SK-N-SH (cell line): ENCODE measurements at regions not wholly inside any gene's neighbourhood (a gene's known extent, or its start where the extent isn't known, plus 50 kb on each side); places are given as distances from the start of the nearest gene placed in this dataset.

ENCODE experiments used
- CTCF ChIA-PET: fragments of 300-600, 350-600 bp; formaldehyde crosslinking; extraction: SDS; loops from one replicate; lab custom pipeline; 2021; lab: Yijun Ruan, JAX
- POLR2A ChIA-PET: fragments of 350-600 bp; sonication (Branson Sonifier 250); formaldehyde crosslinking; extraction: SDS; loops from one replicate; lab custom pipeline; 2020; ENCODE audit warnings: antibody characterized with exemption, inconsistent platforms; lab: Yijun Ruan, JAX
- DNase-seq: peaks from one replicate; pipeline ENCODE4 v3.0.0; 2012
- H2AFZ ChIP-seq: fragments of 200-600 bp; sonication (generic); 2 replicates; pipeline ENCODE4 v1.8.1; 2016; ENCODE audit warnings: antibody characterized with exemption, mild to moderate bottlenecking, low read depth
- H3F3A ChIP-seq: fragments of 200-600 bp; sonication (generic); replicated peaks from 2 replicates; pipeline ENCODE3; 2016; ENCODE audit warnings: antibody characterized with exemption, mild to moderate bottlenecking; ENCODE audit not compliant: insufficient read depth
- H3K27ac ChIP-seq, 2 experiments: fragments of 200-500 bp in 1 of 2; fragments of 200-600 bp in 1 of 2; sonication (Bioruptor generic) in 1 of 2; sonication (generic), shearing (Covaris generic) in 1 of 2; 2 replicates each; pipeline versions ENCODE4 v1.5.1 to v1.6.1; 2014 to 2016; ENCODE audit warnings: low read depth in 2 of 2, inconsistent platforms in 1 of 2, low read length in 1 of 2, mild to moderate bottlenecking in 1 of 2, mixed read lengths in 1 of 2
- H3K27me3 ChIP-seq: fragments of 200-600 bp; sonication (generic), shearing (Covaris generic); 2 replicates; pipeline ENCODE4 v1.6.1; 2016; ENCODE audit warnings: mixed run types; ENCODE audit not compliant: insufficient read depth
- H3K36me3 ChIP-seq, 2 experiments: fragments of 200-500 bp in 1 of 2; fragments of 200-600 bp in 1 of 2; sonication (Bioruptor generic) in 1 of 2; sonication (generic) in 1 of 2; replicated peaks in 1 of 2; 2 replicates each; pipeline versions ENCODE3 to v1.5.1; 2014 to 2016; ENCODE audit warnings: low read length in 1 of 2, mild to moderate bottlenecking in 1 of 2; ENCODE audit not compliant: insufficient read depth in 2 of 2, control insufficient read depth in 1 of 2
- H3K4me1 ChIP-seq, 2 experiments: fragments of 200-500 bp in 1 of 2; fragments of 200-600 bp in 1 of 2; sonication (Bioruptor generic) in 1 of 2; sonication (generic), shearing (Covaris generic) in 1 of 2; 2 replicates each; pipeline versions ENCODE4 v1.5.1 to v1.6.1; 2014 to 2016; ENCODE audit warnings: low read depth in 1 of 2, low read length in 1 of 2, mixed run types in 1 of 2; ENCODE audit not compliant: insufficient read depth in 2 of 2, control insufficient read depth in 1 of 2
- H3K4me2 ChIP-seq: fragments of 200-600 bp; sonication (generic), shearing (Covaris generic); 2 replicates; pipeline ENCODE4 v1.6.1; 2017; ENCODE audit warnings: mixed run types
- H3K4me3 ChIP-seq, 2 experiments: fragments of 200-500 bp in 1 of 2; fragments of 200-600 bp in 1 of 2; sonication (Bioruptor generic) in 1 of 2; sonication (generic), shearing (Covaris generic) in 1 of 2; 2 replicates each; pipeline versions ENCODE4 v1.5.1 to v1.8.1; 2014 to 2016; ENCODE audit warnings: low read depth in 2 of 2, inconsistent platforms in 1 of 2, low read length in 1 of 2, mild to moderate bottlenecking in 1 of 2, mixed read lengths in 1 of 2, moderate library complexity in 1 of 2
- H3K79me2 ChIP-seq: fragments of 200-600 bp; sonication (generic); 2 replicates; pipeline ENCODE4 v1.8.1; 2017; ENCODE audit warnings: mild to moderate bottlenecking; ENCODE audit not compliant: insufficient read depth
- H3K9ac ChIP-seq: fragments of 200-600 bp; sonication (generic); 2 replicates; pipeline ENCODE4 v1.6.1; 2017; ENCODE audit warnings: mixed run types
- H3K9me2 ChIP-seq: fragments of 200-600 bp; sonication (generic); 2 replicates; pipeline ENCODE4 v1.6.1; 2017; ENCODE audit warnings: mixed run types
- H3K9me3 ChIP-seq: fragments of 200-600 bp; sonication (generic); 2 replicates; pipeline ENCODE4 v1.6.1; 2017; ENCODE audit warnings: mixed run types, mild to moderate bottlenecking, moderate library complexity
- H4K20me1 ChIP-seq: fragments of 200-600 bp; sonication (generic); 2 replicates; pipeline ENCODE4 v1.6.1; 2017; ENCODE audit warnings: mild to moderate bottlenecking, mixed run types; ENCODE audit not compliant: insufficient read depth
- CHD2 ChIP-seq: fragments of 150-350 bp; IDR thresholded peaks from 2 replicates; pipeline ENCODE4 v1.6.1; 2018; ENCODE audit warnings: low read length; ENCODE audit not compliant: partially characterized antibody
- ELF1 ChIP-seq: IDR thresholded peaks from 2 replicates; pipeline ENCODE4 v1.4.0; 2012
- EP300 ChIP-seq, 2 experiments: IDR thresholded peaks; 2 replicates each; pipeline versions ENCODE4 v1.4.0 to v1.6.1; 2012; ENCODE audit warnings: borderline replicate concordance in 1 of 2, low read depth in 1 of 2, low read length in 1 of 2
- EZH2phosphoT487 ChIP-seq: fragments of 200-600 bp; sonication (generic); IDR thresholded peaks from 2 replicates; pipeline ENCODE4 v1.6.1; 2017; ENCODE audit warnings: low read depth, mixed run types, mild to moderate bottlenecking, antibody characterized with exemption, moderate library complexity, borderline replicate concordance
- FOSL2 ChIP-seq: IDR thresholded peaks from 2 replicates; pipeline ENCODE4 v1.4.0; 2012; ENCODE audit warnings: low read depth, mild to moderate bottlenecking, moderate library complexity, borderline replicate concordance
- FOXM1 ChIP-seq: IDR thresholded peaks from 2 replicates; pipeline ENCODE4 v1.4.0; 2012; ENCODE audit warnings: low read depth, mild to moderate bottlenecking
- GATA2 ChIP-seq: sonication (generic); formaldehyde crosslinking; IDR thresholded peaks from 2 replicates; pipeline ENCODE4 v1.5.0; 2020; ENCODE audit warnings: mild to moderate bottlenecking, missing genetic modification reagents
- MEF2A ChIP-seq: IDR thresholded peaks from 2 replicates; pipeline ENCODE4 v1.4.0; 2012; ENCODE audit warnings: low read depth, borderline replicate concordance
- MXI1 ChIP-seq: IDR thresholded peaks from 2 replicates; pipeline ENCODE4 v1.6.1; 2012; ENCODE audit warnings: mild to moderate bottlenecking, low read depth, low read length, improper control_type of control experiment
- POLR2AphosphoS5 ChIP-seq: IDR thresholded peaks from 2 replicates; pipeline ENCODE4 v1.6.1; 2012; ENCODE audit warnings: low read depth, low read length
- RAD21 ChIP-seq: IDR thresholded peaks from 2 replicates; pipeline ENCODE4 v1.6.1; 2012; ENCODE audit warnings: mild to moderate bottlenecking, low read length
- RXRA ChIP-seq: IDR thresholded peaks from 2 replicates; pipeline ENCODE4 v1.4.0; 2012; ENCODE audit warnings: low read depth, mild to moderate bottlenecking, borderline replicate concordance
- TAF1 ChIP-seq: IDR thresholded peaks from 2 replicates; pipeline ENCODE4 v1.6.1; 2012; ENCODE audit warnings: low read depth, mild to moderate bottlenecking, low read length, moderate library complexity, borderline replicate concordance
- TEAD4 ChIP-seq: IDR thresholded peaks from 2 replicates; pipeline ENCODE4 v1.4.0; 2012; ENCODE audit warnings: mild to moderate bottlenecking, borderline replicate concordance; ENCODE audit not compliant: insufficient read depth
- USF1 ChIP-seq: IDR thresholded peaks from 2 replicates; pipeline ENCODE4 v1.4.0; 2012; ENCODE audit warnings: low read depth, borderline replicate concordance
- USF2 ChIP-seq: fragments of 150-350 bp; IDR thresholded peaks from 2 replicates; pipeline ENCODE4 v1.6.1; 2017; ENCODE audit warnings: antibody characterized with exemption, low read length, low read depth, borderline replicate concordance
- ZBTB33 ChIP-seq: IDR thresholded peaks from 2 replicates; pipeline ENCODE4 v1.4.0; 2012; ENCODE audit warnings: low read depth, borderline replicate concordance
- WGBS: methylation state at CpG from one replicate; pipeline ENCODE4 v1.1.6; 2017; ENCODE audit warnings: low lambda C conversion rate; 5-methylcytosine and 5-hydroxymethylcytosine counted together
- TF ChIP-seq, protein P1 (sequence below): fragments of 150-350 bp; IDR thresholded peaks from 2 replicates; pipeline ENCODE4 v1.6.1; 2016; ENCODE audit warnings: mild to moderate bottlenecking, low read depth, low read length
- TF ChIP-seq, protein P2 (sequence below): IDR thresholded peaks from 2 replicates; pipeline ENCODE4 v1.4.0; 2012; ENCODE audit warnings: low read depth

GRCh38 chr14:56964895-56965294, 154.6 kb upstream of the OTX2 start:
- Histone ChIP-seq H3K9me2 (no peaks in the 10 kb centered on the region), H2AFZ (no peak overlapping the region), H3K9me3 (no peaks in the 10 kb centered on the region), H3F3A (no peaks in the 10 kb centered on the region), H3K9ac (no peak overlapping the region), H3K4me2 (no peak overlapping the region), H3K4me3 (no peak overlapping the region), H3K27ac (no peak overlapping the region), H3K79me2 (no peaks in the 10 kb centered on the region), H3K27me3 (no peaks in the 10 kb centered on the region), H3K4me1 (no peaks in the 10 kb centered on the region), H4K20me1 (no peaks in the 10 kb centered on the region), H3K36me3 (no peaks in the 10 kb centered on the region)
- POLR2A ChIA-PET, result no interaction called here
- no peak for TF ChIP-seq MXI1
- TF ChIP-seq RXRA, result no peak
- TF ChIP-seq, protein P1, sequence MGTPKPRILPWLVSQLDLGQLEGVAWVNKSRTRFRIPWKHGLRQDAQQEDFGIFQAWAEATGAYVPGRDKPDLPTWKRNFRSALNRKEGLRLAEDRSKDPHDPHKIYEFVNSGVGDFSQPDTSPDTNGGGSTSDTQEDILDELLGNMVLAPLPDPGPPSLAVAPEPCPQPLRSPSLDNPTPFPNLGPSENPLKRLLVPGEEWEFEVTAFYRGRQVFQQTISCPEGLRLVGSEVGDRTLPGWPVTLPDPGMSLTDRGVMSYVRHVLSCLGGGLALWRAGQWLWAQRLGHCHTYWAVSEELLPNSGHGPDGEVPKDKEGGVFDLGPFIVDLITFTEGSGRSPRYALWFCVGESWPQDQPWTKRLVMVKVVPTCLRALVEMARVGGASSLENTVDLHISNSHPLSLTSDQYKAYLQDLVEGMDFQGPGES, result no peak
- no peak for TF ChIP-seq ELF1
- no peak for TF ChIP-seq EP300 (IDR thresholded peaks at IDR 0.05; ENCODE audit: borderline replicate concordance in 1 of 2, low read depth in 1 of 2, low read length in 1 of 2)
- TF ChIP-seq TEAD4, result no peak
- TF ChIP-seq EZH2phosphoT487, result no peak
- TF ChIP-seq FOSL2, result no peak
- TF ChIP-seq USF1, result no peak
- no peak for TF ChIP-seq GATA2 (CRISPR knock-in tag)
- TF ChIP-seq CHD2, result no peak
- TF ChIP-seq ZBTB33, result no peak
- no peak for TF ChIP-seq RAD21
- TF ChIP-seq FOXM1, result no peak
- TF ChIP-seq MEF2A, result no peak
- DNase-seq, result no peak
- WGBS, result 48% methylated on average over 5 of the region's 5 CpGs
- CTCF ChIA-PET, result no interaction called here

GRCh38 chr14:56963381-56963780, 153.1 kb upstream of the OTX2 start:
- Histone ChIP-seq H3K9me3 (no peaks in the 10 kb centered on the region), H3K36me3 (no peaks in the 10 kb centered on the region), H4K20me1 (no peaks in the 10 kb centered on the region), H3K4me3 (no peak overlapping the region), H3K4me2 (no peak overlapping the region), H3K9ac (no peak overlapping the region), H3K4me1 (no peaks in the 10 kb centered on the region), H3K79me2 (no peaks in the 10 kb centered on the region), H2AFZ (no peak overlapping the region), H3K27me3 (no peaks in the 10 kb centered on the region), H3F3A (no peaks in the 10 kb centered on the region), H3K27ac (no peak overlapping the region), H3K9me2 (no peaks in the 10 kb centered on the region)
- DNase-seq, result no peak
- TF ChIP-seq POLR2AphosphoS5, result no peak
- no peak for TF ChIP-seq USF2
- TF ChIP-seq, protein P2, sequence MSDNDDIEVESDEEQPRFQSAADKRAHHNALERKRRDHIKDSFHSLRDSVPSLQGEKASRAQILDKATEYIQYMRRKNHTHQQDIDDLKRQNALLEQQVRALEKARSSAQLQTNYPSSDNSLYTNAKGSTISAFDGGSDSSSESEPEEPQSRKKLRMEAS, result no peak
- TF ChIP-seq TAF1, result no peak
- no peak for TF ChIP-seq USF1
- ChIA-PET CTCF (no interaction called here), POLR2A (interaction anchor here (0.8 kb wide), 1 partner anchor 29 kb away, joined by 4 read pairs; no protein-coding TSS in a partner anchor)
- WGBS, result 64% methylated on average over 6 of the region's 6 CpGs
